ENCODE measurements at regions not wholly inside any gene's neighbourhood (a gene's known extent, or its start where the extent isn't known, plus 50 kb on each side); places are given as distances from the start of the nearest gene placed in this dataset. TPM values are rescaled to one million over a fixed set of nuclear protein-coding genes. Genes with fewer than 3 reads are reported as not detected.

Small RNA genes in the stretch of these regions (small RNA-seq; reads per million reads assigned to genes)
- not detected for gene AL162376.1
- not detected for gene RNU4-10P
- not detected for gene RNY1P8

All from body of pancreas (tissue), 1 donor.